ENCODE measurements at regions not wholly inside any gene's neighbourhood (a gene's known extent, or its start where the extent isn't known, plus 50 kb on each side); places are given as distances from the start of the nearest gene placed in this dataset.
"Not testable (repeated sequence)": the region's sequence is repeated elsewhere in the genome, so short reads cannot be mapped to it uniquely, and the experiment has no call there.

DNA sequence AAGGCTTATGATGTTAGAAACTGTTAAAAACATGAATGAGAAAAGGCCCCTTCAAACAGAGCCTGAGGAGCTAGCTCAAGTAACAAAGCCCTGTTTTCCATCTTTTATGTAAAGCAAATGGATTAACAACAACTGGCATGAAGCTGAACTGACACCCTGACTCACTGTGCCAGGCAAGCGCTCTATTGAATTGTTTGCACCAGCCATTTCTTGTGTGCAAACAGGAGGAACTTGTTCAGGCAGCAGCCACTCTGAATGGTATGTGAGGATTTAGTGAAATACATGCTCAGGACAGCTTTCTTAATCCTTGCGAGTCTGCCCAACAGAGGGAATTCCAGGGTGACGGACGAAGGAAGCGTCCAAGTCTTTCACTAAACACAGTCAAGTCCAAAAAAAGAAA is 291.1 kb upstream of the ADGRL2 start:
- intact Hi-C loops (cut with DNase I): no loop called here
- H3K27me3 ChIP-seq: no peaks in the 10 kb centered on the region
- peaks cover 8% of the 10 kb centered on the region for H3K4me1 ChIP-seq
- no peak overlapping the region for H3K4me3 ChIP-seq
- no peak overlapping the region for H3K27ac ChIP-seq
- peak; percentile 71 for ATAC-seq
- DNase-seq: no peak
- no peaks in the 10 kb centered on the region for H3K36me3 ChIP-seq
- TF ChIP-seq, protein P1, sequence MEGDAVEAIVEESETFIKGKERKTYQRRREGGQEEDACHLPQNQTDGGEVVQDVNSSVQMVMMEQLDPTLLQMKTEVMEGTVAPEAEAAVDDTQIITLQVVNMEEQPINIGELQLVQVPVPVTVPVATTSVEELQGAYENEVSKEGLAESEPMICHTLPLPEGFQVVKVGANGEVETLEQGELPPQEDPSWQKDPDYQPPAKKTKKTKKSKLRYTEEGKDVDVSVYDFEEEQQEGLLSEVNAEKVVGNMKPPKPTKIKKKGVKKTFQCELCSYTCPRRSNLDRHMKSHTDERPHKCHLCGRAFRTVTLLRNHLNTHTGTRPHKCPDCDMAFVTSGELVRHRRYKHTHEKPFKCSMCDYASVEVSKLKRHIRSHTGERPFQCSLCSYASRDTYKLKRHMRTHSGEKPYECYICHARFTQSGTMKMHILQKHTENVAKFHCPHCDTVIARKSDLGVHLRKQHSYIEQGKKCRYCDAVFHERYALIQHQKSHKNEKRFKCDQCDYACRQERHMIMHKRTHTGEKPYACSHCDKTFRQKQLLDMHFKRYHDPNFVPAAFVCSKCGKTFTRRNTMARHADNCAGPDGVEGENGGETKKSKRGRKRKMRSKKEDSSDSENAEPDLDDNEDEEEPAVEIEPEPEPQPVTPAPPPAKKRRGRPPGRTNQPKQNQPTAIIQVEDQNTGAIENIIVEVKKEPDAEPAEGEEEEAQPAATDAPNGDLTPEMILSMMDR (IDR thresholded peaks at IDR 0.05): no peak
- H3K9me3 ChIP-seq: no peaks in the 10 kb centered on the region

DNA sequence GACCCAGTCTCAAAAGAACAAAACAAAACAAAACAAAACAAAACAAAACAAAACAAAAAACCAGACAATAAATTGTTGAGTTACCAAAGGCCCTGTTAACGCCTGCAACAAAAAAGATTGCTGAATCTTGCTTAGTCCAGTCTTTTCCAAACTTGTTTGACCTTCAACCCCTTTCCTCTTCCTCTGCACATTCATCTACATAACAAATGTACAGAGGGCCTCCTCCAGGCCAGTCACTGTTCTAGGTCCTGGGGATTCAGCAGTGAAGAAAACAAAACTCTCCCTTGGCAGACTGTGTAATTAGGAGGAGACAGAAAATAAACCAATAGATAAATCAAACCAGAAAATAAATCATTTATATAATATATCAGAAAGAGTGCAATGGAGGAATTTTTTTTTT is 294.0 kb upstream of the ADGRL2 start:
- ATAC-seq: no peak
- intact Hi-C loops (cut with DNase I): no loop called here

DNA sequence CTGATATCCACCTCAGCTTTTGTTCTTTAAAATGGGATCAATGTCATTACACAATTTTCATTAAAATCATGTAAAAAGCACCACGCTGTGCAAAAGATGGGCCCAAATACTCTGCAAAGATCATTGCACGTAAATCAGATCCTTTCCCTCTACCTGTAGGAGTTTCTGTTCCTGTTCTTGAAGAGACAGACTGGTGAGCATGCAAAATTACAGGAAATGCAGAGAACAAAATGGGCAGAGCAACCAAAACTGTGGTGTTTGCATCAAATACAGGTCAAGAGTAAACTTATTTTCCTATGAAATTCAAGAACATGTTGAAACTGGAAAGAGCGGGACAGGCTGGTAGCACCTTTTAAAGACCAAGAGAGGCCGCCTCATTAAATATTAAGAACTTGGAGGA is 294.9 kb upstream of the ADGRL2 start:
- TF ChIP-seq, protein P1 (IDR thresholded peaks at IDR 0.05): no peak
- H3K36me3 ChIP-seq: no peaks in the 10 kb centered on the region
- intact Hi-C loops (cut with DNase I): no loop called here
- no peaks in the 10 kb centered on the region for H3K27me3 ChIP-seq
- DNase-seq (no peak), ATAC-seq (no peak)
- H3K27ac ChIP-seq: no peak overlapping the region
- peaks cover 8% of the 10 kb centered on the region for H3K4me1 ChIP-seq
- H3K4me3 ChIP-seq: no peak overlapping the region
- no peaks in the 10 kb centered on the region for H3K9me3 ChIP-seq

More for the DNA sequence above, 294.0 kb upstream of the ADGRL2 start:
- Histone ChIP-seq H3K4me3 (no peak overlapping the region), H3K36me3 (no peaks in the 10 kb centered on the region), H3K27me3 (no peaks in the 10 kb centered on the region), H3K27ac (no peak overlapping the region), H3K4me1 (peaks cover 8% of the 10 kb centered on the region), H3K9me3 (no peaks in the 10 kb centered on the region)
- DNase-seq: no peak
- TF ChIP-seq, protein P1 (IDR thresholded peaks at IDR 0.05): no peak

DNA sequence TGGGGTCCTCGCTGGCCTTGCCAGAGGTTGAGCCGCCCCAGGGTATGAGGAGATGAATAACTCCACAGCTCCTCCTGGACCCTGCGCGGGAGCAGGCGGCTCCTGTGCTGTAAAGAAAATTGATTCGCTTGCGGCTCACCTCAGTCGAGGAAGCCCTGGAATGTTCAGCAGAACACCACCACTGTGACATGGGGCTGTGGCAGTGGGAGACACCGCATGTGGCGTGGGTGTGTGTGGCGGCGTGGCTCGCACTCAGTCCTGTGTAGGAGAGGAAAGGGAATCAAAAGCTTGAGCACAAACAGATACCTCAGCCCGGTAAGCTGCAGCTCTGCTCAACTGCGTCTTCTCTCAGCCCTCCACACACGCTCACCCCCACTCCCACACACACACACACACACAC is 295.9 kb upstream of the ADGRL2 start:
- DNase-seq; intact Hi-C loops (cut with DNase I): not testable (repeated sequence)
- ATAC-seq: peak; percentile 20

DNA sequence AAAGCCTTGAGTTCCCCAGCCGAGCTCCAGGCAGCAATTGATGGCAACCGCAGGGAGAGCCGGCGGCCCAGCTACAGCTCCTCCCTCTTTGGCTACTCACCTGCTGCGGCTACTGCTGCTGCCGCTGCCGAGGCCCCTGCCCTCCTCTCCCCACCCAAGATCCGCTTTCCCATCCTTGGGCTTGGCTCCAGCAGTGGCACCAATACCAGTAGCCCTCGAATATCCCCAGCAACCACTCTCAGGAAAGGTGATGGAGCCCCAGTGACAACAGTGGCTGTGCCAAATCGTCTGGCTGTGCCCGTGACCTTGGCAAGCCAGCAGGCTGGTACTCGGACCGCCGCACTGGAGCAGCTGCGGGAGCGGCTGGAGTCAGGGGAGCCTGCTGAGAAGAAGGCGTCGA is 298.0 kb upstream of the ADGRL2 start:
- intact Hi-C loops (cut with DNase I); H3K4me1 ChIP-seq: not testable (repeated sequence)

More for the DNA sequence above, 295.9 kb upstream of the ADGRL2 start:
- H3K4me1 ChIP-seq, H3K27ac ChIP-seq, H3K27me3 ChIP-seq, H3K36me3 ChIP-seq, H3K4me3 ChIP-seq, H3K9me3 ChIP-seq: not testable (repeated sequence)

DNA sequence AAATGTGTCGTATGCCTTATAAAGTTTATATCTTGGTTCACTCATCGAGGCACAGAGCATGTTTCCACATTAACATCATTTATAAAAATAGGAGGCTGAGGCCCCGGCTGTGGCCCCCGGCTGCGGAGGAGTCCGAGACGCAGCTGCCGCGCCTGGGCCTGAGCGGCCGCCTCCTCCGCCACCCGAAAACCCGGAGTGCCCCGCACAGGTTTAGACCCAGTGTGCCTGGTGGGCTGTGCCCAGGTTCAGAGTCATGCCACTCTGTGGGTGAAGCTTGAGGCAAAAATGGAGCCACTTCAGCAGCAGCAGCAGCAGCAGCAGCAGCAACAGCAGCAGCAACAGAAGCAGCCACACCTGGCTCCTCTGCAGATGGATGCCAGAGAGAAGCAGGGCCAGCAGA is 299.2 kb upstream of the ADGRL2 start:
- H3K27ac ChIP-seq; intact Hi-C loops (cut with DNase I): not testable (repeated sequence)

More for the DNA sequence above, 298.0 kb upstream of the ADGRL2 start:
- H3K36me3 ChIP-seq, H3K4me3 ChIP-seq, H3K27ac ChIP-seq, H3K27me3 ChIP-seq, H3K9me3 ChIP-seq, ATAC-seq, DNase-seq: not testable (repeated sequence)

DNA sequence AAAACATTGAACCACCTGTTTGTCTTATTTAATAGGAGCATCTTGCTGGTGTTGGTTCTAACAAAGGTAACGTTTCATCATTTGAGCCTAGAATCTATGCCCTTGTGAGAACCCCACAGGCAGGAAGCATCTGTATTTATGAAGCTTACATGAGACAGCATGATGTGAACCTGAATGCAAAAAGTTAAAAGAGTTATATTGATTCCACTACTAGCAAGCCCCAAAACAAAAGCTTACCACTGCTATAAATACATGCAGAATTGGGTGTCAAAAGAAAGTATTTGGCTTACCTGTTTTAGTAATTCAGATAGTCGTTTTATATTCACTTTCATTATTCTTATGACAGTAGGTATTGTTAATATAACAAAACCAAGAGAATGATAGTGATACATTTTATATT is 301.2 kb upstream of the ADGRL2 start:
- intact Hi-C loops (cut with DNase I): no loop called here
- TF ChIP-seq, protein P1 (IDR thresholded peaks at IDR 0.05): no peak
- DNase-seq (no peak), ATAC-seq (no peak)
- no peaks in the 10 kb centered on the region for H3K4me1 ChIP-seq
- no peak overlapping the region for H3K27ac ChIP-seq
- no peaks in the 10 kb centered on the region for H3K9me3 ChIP-seq
- H3K4me3 ChIP-seq: no peak overlapping the region
- H3K36me3 ChIP-seq: no peaks in the 10 kb centered on the region
- no peaks in the 10 kb centered on the region for H3K27me3 ChIP-seq

More for the DNA sequence above, 299.2 kb upstream of the ADGRL2 start:
- not testable (repeated sequence) for ATAC-seq, H3K9me3 ChIP-seq, H3K27me3 ChIP-seq, DNase-seq, H3K36me3 ChIP-seq, H3K4me1 ChIP-seq, H3K4me3 ChIP-seq
